SK-N-SH treated with all-trans-retinoic acid at 6 μM for 48 hours (cell line): ENCODE measurements at regions not wholly inside any gene's neighbourhood (a gene's known extent, or its start where the extent isn't known, plus 50 kb on each side); places are given as distances from the start of the nearest gene placed in this dataset.

ENCODE experiments used
- ATAC-seq: fragments of 200-7000 bp; cut with Tn5 transposase; 3 replicates; pipeline ENCODE4 v1.9.1; 2020; ENCODE audit warnings: mild to moderate bottlenecking, moderate library complexity
- BACH2 ChIP-seq: fragments of 250-450 bp; sonication (Bioruptor Pico); IDR thresholded peaks from 2 replicates; pipeline ENCODE4 v1.9.0; 2021; ENCODE audit warnings: mild to moderate bottlenecking, borderline replicate concordance
- CSRNP3 ChIP-seq: fragments of 250-450 bp; sonication (Bioruptor Pico); IDR thresholded peaks from 2 replicates; pipeline ENCODE4 v1.5.1; 2021; ENCODE audit warnings: mild to moderate bottlenecking, moderate library complexity
- ESRRG ChIP-seq: fragments of 250-450 bp; sonication (Bioruptor Pico); IDR thresholded peaks from 2 replicates; pipeline ENCODE4 v1.6.1; 2021; ENCODE audit warnings: mild to moderate bottlenecking
- GLIS3 ChIP-seq: fragments of 250-450 bp; sonication (Bioruptor Pico); IDR thresholded peaks from 2 replicates; pipeline ENCODE4 v1.5.0; 2020; ENCODE audit warnings: mild to moderate bottlenecking, moderate library complexity
- ISL1 ChIP-seq: fragments of 250-450 bp; sonication (Bioruptor Pico); IDR thresholded peaks from 2 replicates; pipeline ENCODE4 v2.1.2; 2022; ENCODE audit warnings: mild to moderate bottlenecking, moderate library complexity
- OSR1 ChIP-seq: fragments of 250-450 bp; sonication (Bioruptor Pico); IDR thresholded peaks from 2 replicates; pipeline ENCODE4 v1.8.0; 2022; ENCODE audit warnings: moderate library complexity, mild to moderate bottlenecking, inconsistent platforms
- PATZ1 ChIP-seq: fragments of 250-450 bp; sonication (Bioruptor Pico); IDR thresholded peaks from 2 replicates; pipeline ENCODE4 v1.8.0; 2020; ENCODE audit warnings: mild to moderate bottlenecking, moderate library complexity, borderline replicate concordance
- PPARA ChIP-seq: fragments of 250-450 bp; sonication (Bioruptor Pico); IDR thresholded peaks from 2 replicates; pipeline ENCODE4 v1.5.0; 2020; ENCODE audit warnings: mild to moderate bottlenecking, borderline replicate concordance
- RARB ChIP-seq: fragments of 250-450 bp; sonication (Bioruptor Pico); IDR thresholded peaks from 2 replicates; pipeline ENCODE4 v1.8.0; 2021; ENCODE audit warnings: mild to moderate bottlenecking, moderate library complexity
- SNAI2 ChIP-seq: fragments of 250-450 bp; sonication (Bioruptor Pico); IDR thresholded peaks from 2 replicates; pipeline ENCODE4 v1.5.0; 2020; ENCODE audit warnings: mild to moderate bottlenecking, moderate library complexity
- TCF4 ChIP-seq: fragments of 250-450 bp; sonication (Bioruptor Pico); IDR thresholded peaks from 2 replicates; pipeline ENCODE4 v1.8.0; 2021; ENCODE audit warnings: mild to moderate bottlenecking, moderate library complexity, borderline replicate concordance
- TOX ChIP-seq: fragments of 250-450 bp; sonication (Bioruptor Pico); IDR thresholded peaks from 2 replicates; pipeline ENCODE4 v1.8.0; 2021; ENCODE audit warnings: mild to moderate bottlenecking, moderate library complexity, borderline replicate concordance
- ZFP3 ChIP-seq: fragments of 250-450 bp; sonication (Bioruptor Pico); IDR thresholded peaks from 2 replicates; pipeline ENCODE4 v1.5.0; 2020; ENCODE audit warnings: mild to moderate bottlenecking, moderate library complexity
- ZFP30 ChIP-seq: fragments of 450-650 bp; formaldehyde crosslinking; IDR thresholded peaks from 2 replicates; pipeline ENCODE4 v1.5.0; 2022; ENCODE audit warnings: mild to moderate bottlenecking, moderate library complexity
- ZNF565 ChIP-seq: fragments of 450-650 bp; formaldehyde crosslinking; conservative IDR thresholded peaks from 2 replicates; pipeline ENCODE4 v1.5.0; 2020; ENCODE audit warnings: low read depth, mild to moderate bottlenecking, moderate library complexity
- ZNF70 ChIP-seq: fragments of 450-650 bp; formaldehyde crosslinking; IDR thresholded peaks from 2 replicates; pipeline ENCODE4 v1.5.0; 2020; ENCODE audit warnings: mild to moderate bottlenecking, moderate library complexity
- ZNF8 ChIP-seq: fragments of 450-650 bp; formaldehyde crosslinking; IDR thresholded peaks from 2 replicates; pipeline ENCODE4 v1.5.0; 2020; ENCODE audit warnings: mild to moderate bottlenecking, moderate library complexity
- TF ChIP-seq, protein P1 (sequence below): fragments of 250-450 bp; sonication (Bioruptor Pico); IDR thresholded peaks from 2 replicates; pipeline ENCODE4 v1.5.1; 2020; ENCODE audit warnings: low read depth, mild to moderate bottlenecking, moderate library complexity
- TF ChIP-seq, protein P2 (sequence below): fragments of 250-450 bp; sonication (Bioruptor Pico); IDR thresholded peaks from 2 replicates; pipeline ENCODE4 v1.5.0; 2020; ENCODE audit warnings: mild to moderate bottlenecking, moderate library complexity
- TF ChIP-seq, protein P3 (sequence below): fragments of 250-450 bp; sonication (Bioruptor Pico); IDR thresholded peaks from 2 replicates; pipeline ENCODE4 v1.8.0; 2021; ENCODE audit warnings: low read depth, mild to moderate bottlenecking, moderate library complexity, borderline replicate concordance

DNA sequence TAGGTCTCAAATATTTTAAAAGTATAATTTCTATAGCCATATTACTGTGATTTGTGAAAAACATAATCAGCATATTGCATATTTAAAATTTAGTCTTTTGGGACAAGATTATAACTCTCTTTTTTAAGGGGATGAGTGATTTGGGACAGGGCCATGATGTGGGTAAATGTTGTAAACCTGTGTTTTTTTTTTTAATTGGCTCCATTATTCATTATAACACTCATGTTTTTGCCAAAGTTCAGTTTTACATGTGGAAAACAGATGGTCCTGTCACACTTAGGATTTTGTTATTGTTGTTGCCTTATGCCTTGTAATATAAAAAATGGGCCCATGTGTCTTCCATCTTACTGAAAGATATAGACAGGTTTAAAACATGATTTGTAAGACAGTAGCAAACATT, 1413.5 kb upstream of the RAG2 start:
- TF ChIP-seq ZFP3 (CRISPR knock-in tag), result no peak
- no peak for TF ChIP-seq OSR1 (CRISPR knock-in tag)
- TF ChIP-seq SNAI2 (CRISPR knock-in tag), result no peak
- TF ChIP-seq TOX (CRISPR knock-in tag), result no peak
- TF ChIP-seq, protein P1, sequence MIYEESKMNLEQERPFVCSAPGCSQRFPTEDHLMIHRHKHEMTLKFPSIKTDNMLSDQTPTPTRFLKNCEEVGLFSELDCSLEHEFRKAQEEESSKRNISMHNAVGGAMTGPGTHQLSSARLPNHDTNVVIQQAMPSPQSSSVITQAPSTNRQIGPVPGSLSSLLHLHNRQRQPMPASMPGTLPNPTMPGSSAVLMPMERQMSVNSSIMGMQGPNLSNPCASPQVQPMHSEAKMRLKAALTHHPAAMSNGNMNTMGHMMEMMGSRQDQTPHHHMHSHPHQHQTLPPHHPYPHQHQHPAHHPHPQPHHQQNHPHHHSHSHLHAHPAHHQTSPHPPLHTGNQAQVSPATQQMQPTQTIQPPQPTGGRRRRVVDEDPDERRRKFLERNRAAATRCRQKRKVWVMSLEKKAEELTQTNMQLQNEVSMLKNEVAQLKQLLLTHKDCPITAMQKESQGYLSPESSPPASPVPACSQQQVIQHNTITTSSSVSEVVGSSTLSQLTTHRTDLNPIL (CRISPR knock-in tag), result no peak
- no peak for TF ChIP-seq PATZ1 (CRISPR knock-in tag)
- no peak for TF ChIP-seq ZFP30 (CRISPR knock-in tag)
- TF ChIP-seq, protein P2, sequence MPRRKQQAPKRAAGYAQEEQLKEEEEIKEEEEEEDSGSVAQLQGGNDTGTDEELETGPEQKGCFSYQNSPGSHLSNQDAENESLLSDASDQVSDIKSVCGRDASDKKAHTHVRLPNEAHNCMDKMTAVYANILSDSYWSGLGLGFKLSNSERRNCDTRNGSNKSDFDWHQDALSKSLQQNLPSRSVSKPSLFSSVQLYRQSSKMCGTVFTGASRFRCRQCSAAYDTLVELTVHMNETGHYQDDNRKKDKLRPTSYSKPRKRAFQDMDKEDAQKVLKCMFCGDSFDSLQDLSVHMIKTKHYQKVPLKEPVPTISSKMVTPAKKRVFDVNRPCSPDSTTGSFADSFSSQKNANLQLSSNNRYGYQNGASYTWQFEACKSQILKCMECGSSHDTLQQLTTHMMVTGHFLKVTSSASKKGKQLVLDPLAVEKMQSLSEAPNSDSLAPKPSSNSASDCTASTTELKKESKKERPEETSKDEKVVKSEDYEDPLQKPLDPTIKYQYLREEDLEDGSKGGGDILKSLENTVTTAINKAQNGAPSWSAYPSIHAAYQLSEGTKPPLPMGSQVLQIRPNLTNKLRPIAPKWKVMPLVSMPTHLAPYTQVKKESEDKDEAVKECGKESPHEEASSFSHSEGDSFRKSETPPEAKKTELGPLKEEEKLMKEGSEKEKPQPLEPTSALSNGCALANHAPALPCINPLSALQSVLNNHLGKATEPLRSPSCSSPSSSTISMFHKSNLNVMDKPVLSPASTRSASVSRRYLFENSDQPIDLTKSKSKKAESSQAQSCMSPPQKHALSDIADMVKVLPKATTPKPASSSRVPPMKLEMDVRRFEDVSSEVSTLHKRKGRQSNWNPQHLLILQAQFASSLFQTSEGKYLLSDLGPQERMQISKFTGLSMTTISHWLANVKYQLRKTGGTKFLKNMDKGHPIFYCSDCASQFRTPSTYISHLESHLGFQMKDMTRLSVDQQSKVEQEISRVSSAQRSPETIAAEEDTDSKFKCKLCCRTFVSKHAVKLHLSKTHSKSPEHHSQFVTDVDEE (CRISPR knock-in tag), result no peak
- TF ChIP-seq GLIS3 (CRISPR knock-in tag), result no peak
- no peak for TF ChIP-seq ZNF70
- TF ChIP-seq RARB (CRISPR knock-in tag), result no peak
- no peak for TF ChIP-seq CSRNP3 (CRISPR knock-in tag)
- no peak for TF ChIP-seq TCF4 (CRISPR knock-in tag)
- TF ChIP-seq ZNF8 (CRISPR knock-in tag), result no peak
- no peak for TF ChIP-seq ZNF565
- no peak for TF ChIP-seq ISL1
- no peak for TF ChIP-seq BACH2 (CRISPR knock-in tag)
- TF ChIP-seq, all 23 proteins: peak for 0
- ATAC-seq, result no peak

GRCh38 chr11:38009932-38010331, 1411.9 kb upstream of the RAG2 start:
- TF ChIP-seq TCF4 (CRISPR knock-in tag) (no peak), PPARA (CRISPR knock-in tag) (no peak), ZNF8 (CRISPR knock-in tag) (no peak), ESRRG (CRISPR knock-in tag) (no peak), GLIS3 (CRISPR knock-in tag) (no peak), ZFP3 (CRISPR knock-in tag) (no peak), CSRNP3 (CRISPR knock-in tag) (no peak), SNAI2 (CRISPR knock-in tag) (no peak), PATZ1 (CRISPR knock-in tag) (no peak)
- TF ChIP-seq, protein P2 (CRISPR knock-in tag), result no peak
- TF ChIP-seq, protein P3, sequence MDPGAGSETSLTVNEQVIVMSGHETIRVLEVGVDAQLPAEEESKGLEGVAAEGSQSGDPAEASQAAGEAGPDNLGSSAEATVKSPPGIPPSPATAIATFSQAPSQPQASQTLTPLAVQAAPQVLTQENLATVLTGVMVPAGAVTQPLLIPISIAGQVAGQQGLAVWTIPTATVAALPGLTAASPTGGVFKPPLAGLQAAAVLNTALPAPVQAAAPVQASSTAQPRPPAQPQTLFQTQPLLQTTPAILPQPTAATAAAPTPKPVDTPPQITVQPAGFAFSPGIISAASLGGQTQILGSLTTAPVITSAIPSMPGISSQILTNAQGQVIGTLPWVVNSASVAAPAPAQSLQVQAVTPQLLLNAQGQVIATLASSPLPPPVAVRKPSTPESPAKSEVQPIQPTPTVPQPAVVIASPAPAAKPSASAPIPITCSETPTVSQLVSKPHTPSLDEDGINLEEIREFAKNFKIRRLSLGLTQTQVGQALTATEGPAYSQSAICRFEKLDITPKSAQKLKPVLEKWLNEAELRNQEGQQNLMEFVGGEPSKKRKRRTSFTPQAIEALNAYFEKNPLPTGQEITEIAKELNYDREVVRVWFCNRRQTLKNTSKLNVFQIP, result no peak
- ATAC-seq, result no peak
